HG03108 (cell line): ENCODE measurements at regions not wholly inside any gene's neighbourhood (a gene's known extent, or its start where the extent isn't known, plus 50 kb on each side); places are given as distances from the start of the nearest gene placed in this dataset.

ENCODE experiments used
- ATAC-seq: cut with Tn5 transposase; IDR thresholded peaks from one replicate; pipeline ENCODE4 v1.9.1; 2021; ENCODE audit warnings: moderate library complexity; ENCODE audit not compliant: unreplicated experiment

DNA sequence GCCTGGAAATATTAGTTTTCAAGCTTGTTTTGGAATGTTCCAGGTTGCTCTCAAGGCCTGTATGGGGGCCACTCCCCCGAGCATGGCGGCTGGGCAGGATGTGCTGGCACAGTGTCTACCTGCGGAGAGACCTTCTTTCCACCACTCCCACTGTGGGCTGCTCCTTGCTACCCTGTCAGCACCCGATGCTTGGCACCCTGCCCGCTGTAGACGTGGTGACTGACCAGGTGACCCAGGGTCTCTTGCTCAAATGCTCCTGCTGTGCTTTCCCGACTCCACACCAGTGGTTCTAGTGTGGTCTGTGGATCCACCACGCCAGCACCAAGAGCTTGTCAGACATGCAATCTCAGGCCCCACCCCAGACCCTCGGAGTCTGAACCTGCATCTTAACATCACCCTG is 213.3 kb downstream of the SH3BP4 start:
- no peak for ATAC-seq

DNA sequence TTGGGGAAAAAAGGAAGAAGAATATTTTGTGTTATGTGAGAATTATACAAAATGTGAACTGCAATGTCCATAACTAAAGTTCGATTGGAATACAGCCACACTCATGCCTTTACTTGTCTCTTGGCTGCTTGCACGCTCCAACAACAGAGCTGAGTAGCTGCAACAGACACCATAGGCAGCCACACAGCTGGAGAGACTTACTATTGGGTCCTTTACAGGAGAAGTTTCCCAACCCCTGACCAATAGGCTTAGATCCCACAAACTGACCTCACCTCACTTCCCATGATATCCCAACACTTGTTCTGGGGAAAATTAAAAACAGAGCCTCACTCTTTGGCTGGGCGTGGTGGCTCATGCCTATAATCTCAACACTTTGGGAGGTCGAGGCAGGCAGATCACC is 213.8 kb downstream of the SH3BP4 start:
- no peak for ATAC-seq

DNA sequence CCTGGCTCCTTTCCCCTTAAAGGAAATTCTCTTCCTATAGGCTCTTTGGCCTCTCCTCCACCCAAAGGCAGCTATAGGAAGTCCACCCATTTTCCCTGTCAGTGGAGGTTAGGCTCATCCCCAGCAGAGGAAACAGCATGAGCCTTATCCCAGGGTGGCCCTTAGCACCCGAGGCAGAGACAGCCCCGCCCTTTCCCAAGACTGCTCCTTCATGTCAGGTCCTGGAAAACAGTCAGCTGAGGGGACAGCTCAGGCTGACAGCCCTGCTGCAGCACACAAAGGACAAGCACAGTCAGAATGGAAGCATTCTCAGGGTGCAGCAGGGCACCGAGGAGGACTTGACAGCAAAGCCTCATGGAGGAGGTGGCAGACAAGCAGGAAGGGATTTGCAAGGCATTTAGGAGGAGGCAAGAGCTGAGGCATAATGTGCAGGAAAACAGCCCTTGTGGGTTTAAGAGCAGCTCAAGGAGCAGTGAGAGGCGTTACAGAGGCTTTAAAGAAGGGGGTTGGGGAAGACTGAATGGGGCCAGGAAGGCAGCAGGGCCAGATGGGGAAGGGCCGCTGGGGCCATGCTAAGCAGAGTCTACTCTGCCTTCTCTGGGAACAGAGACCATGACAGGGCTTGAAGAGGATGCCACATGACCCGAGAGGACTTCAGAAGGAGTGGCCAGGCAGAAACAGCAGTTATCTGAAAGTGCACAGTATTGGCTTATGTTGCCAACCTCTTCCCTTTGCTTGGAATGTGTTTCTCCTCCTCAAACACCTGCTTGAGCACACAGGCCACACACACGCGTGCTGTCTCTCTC is 216.6 kb downstream of the SH3BP4 start:
- no peak for ATAC-seq

DNA sequence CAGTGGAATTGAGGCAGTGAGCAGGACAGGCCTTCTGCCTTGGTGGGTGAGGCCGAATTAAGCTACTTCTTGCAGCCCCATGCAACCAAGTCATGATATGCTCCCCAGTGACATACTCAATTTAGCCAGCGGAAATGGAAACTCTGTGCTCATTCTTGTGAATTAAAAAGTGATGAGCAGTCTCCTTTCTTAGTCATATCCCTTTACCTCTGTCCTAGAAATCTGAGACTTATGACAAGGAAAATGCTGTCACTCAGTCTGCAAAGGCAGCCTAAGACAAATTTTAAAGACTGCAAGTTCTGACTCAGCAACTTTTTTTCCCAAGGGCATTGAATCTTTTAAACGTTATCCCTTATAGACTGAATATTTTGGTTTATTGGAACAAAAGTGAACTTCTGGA is 218.2 kb downstream of the SH3BP4 start:
- no peak for ATAC-seq

DNA sequence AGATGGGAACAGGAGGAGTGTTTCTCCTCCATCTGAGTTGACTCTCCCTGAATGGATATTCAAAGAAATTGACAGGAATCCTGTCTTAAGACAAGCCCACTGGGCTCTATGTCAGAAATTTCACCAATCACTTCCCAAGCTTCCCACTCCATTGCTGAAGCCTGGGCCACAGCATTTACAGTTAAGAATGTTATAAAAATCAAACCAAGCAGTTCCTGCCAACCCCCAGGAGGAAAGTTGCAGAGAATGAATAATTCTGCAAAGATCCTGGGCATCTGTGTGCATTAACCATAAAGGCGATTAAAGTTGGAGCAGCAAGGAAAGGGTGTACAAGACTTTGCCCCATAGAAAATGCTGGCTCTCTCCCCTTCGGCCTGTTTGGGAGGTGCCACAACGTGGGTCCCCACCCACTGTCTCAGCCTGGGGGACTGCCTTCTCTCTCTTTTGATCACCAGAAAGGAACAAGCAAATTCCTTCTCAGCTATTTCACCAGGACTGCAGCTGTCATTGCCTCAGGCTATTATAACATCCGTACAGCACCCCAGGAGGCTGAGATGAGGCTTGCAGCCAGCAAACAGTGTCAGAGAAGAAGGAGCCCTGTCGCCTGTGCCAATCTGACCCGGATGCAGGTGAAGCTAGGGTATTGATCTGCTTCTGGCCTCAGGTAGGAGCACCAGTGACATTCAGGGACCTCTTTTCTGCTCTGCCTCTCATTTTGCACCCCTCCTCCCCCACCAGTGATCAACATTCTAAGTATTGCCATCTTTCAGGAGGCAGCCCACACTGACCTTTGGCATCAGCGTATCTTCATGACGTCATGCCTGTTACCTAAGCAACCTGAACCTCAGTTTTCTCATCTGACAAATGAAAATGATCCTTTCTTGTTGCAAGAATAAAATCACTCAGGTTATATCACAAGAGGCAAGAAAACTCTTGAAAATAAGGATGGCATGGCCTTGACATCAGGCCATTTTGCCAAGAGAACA is 219.0 kb downstream of the SH3BP4 start:
- ATAC-seq = no peak

DNA sequence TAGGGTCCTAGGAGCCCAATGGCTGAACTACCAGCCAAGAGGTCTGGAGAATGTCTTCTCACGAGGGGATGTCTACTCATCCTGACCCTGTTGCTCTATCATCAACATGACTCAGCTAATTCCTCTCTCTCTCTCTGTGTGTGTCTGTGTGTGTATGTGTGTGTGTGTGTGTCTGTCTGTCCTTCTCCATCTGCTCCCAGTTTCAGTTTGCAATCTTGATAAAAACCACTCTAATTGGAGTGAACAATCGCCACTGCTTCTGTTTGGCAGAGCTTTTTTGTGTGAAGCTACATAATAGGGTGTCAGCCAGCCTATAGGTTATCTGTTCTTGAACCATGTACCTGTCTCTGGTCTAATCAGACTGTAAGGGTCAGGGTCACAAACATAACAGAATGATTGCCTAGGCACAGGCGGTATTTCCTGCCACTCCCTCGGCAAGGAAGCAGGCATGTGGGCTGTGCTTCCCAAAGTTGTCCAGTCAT is 219.8 kb downstream of the SH3BP4 start:
- no peak for ATAC-seq

DNA sequence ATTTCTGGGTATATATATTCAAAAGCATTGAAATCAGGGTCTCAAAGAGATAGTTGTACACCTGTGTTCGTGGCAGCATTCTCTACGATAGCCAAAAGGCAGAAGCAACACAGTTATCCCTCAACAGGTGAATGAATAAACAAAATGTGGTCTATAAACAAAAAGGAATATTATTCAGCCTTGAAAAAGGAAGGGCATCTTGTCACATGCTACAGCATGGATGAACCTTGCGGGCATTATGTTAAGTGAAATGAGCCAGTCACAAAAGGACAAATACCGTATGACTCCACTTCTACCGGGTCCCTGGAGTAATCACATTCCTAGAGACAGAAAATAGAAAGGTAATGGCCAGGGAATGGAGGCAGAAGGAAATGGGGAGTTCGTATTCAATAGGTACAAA is 228.8 kb downstream of the SH3BP4 start:
- no peak for ATAC-seq

DNA sequence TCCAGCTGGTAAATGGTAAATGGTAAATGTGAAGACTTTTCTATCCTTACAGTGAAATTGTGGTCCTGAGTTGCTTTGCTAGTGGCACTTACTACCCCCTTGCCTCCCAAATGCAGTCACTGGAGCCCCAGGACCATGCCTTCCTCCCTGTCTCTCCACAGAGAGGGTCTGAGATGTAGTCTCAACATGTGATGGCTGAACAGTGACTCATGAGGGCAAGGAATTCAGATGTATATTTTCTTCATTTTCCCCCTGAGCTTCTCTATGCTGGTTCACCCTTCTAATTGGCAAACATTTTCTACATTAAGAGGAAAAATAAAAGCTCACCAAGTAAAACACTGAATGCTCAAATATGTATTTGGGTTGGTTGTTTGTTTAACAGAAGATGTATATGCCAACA is 232.0 kb downstream of the SH3BP4 start:
- no peak for ATAC-seq

DNA sequence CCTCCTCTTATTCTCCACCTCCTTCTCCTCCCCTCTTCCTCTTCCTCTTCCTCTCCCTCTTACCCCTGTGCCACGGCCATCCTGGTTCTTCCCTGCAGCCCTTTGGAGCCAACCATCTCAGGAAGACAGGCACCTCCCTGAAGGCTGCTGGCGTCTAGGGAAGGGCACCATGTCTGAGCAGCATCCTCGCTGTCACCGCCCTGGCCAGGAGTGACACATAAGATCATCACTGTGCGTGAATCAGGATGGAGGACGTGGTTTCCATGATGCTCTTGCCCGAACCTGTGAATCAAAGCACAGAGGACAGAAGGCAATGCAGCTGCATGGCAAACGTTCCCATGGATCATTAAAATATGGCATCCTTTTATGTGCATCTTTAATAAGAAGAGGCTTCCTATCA is 236.0 kb downstream of the SH3BP4 start:
- no peak for ATAC-seq

DNA sequence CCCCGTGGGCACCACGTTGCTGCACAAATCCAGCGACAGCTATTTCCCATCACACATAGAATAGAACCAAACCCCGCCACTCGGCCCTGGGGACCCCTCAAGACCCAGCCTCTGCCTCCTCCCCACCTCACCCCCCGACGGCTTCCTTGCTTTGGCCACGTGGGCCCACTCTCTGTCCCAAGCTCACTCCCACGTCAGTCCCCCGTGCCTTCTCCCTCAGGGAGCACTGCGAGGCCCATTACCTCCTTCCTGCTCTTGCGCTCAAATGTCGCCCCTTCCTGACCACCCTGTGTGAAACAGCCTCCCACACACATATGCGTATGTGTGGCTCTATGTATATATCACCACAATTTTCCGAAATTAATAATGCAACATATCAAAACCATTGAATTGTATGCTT is 239.7 kb downstream of the SH3BP4 start:
- no peak for ATAC-seq

DNA sequence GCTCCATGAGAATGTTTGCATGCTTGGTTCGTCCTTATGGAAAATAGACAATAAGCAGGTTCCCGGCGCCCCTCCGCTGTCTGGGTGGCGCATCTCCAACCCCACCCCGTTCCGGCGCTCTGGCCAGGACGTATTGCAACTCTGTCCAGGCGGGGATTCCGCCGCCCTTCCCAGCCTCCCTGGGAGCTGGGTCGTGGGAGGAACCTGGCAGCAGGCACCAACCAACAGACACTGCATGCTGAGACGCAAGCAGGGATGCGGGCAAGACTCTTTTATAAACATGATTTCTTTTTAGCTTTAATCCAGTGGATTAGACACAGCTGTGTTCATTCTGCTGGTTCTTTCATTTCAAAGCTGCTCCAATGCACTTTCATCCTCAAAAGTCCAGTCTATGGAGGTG is 240.2 kb downstream of the SH3BP4 start:
- no peak for ATAC-seq

DNA sequence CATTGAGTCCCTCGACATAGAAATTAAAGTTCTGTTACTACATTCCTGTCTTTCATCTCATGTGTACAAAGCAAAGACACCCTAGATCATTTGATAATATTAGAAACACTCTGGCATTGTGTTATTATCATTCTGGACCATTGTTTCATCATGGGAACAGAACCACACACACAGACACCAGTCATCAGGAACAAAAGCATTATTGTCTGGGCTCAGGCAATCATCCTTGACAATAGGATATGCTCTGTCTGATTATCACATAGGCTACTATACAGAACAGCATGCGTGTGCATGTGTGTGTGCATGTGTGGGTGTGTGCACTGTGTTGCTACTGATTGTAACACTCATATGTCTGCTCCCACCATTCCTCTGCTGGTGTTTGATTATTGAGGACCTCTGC is 242.5 kb downstream of the SH3BP4 start:
- ATAC-seq = no peak

DNA sequence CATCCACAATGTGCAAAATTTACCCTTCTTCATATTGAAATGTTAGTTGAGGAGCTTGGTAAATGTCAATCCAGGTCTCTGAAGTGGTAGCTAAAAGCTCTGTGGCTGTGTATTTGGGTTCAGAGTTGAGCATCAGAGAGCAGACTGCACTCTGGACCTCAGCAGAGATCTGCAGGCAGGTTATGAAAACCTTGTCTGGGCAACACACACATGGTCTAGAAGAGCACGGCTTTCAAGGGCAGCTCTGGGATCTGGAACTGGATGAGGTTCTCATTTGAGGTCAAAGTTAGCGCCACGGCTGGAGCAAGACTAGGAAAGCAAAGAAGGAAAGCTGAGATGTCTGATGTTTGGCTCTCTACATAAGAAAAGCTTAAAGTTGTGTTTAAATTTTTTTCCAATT is 243.0 kb downstream of the SH3BP4 start:
- no peak for ATAC-seq

DNA sequence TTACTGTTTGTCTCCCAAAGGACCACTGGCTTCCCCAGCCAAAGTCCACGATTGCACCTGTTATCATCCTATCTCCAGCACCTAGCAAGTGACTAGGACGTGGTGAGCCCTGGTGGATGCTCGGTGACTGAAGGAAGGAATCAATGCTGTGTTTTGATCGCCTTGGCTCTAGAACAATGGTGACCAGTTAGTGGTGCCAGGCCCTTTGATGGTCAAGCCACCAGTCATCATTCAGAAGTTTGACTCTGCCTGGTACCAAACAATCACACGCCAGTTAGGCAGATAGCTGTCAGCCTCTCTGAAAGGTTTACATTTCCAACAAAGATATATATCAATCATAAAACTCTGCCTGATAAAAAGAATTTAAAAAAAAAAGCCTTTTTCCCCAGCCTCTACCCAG is 244.1 kb downstream of the SH3BP4 start:
- no peak for ATAC-seq

DNA sequence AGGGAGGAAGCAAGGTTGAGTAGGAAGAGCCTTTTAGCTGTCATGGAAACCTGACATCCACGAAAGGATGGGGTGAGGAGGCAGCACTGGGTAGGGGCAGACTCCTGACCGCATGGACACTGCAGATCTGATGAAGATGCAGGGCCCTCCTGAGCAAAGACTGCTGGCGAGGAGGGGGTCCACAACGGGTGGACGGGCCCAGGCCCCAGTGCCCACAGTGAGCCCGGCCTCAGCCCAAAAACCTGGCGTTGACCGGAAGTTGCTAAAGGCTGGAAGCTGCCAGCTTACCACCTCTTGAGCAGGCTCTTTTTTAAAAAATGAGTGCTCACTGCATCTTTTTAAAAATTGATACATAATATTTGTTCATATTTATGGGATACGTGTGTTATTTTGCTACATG is 247.3 kb downstream of the SH3BP4 start:
- ATAC-seq = no peak

DNA sequence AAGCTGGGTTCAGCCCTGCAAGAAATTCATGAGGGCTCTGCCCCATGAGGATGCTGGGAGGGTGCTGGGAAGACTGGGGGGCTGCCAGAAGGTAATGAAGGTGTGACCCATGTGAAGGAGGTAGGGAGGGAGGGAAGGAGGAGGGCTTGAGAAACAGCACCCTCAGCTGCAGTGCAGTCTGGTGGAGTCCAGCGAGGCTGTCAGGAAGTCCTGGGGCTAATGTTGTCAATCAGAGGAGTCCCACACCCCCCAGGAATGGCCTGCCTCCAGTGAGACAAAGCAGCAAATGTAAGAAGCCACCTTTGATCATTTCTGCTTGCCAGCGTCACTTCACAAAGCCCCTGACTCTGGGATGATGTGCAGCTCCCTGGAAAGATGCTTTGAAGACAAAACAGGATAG is 248.4 kb downstream of the SH3BP4 start:
- no peak for ATAC-seq

DNA sequence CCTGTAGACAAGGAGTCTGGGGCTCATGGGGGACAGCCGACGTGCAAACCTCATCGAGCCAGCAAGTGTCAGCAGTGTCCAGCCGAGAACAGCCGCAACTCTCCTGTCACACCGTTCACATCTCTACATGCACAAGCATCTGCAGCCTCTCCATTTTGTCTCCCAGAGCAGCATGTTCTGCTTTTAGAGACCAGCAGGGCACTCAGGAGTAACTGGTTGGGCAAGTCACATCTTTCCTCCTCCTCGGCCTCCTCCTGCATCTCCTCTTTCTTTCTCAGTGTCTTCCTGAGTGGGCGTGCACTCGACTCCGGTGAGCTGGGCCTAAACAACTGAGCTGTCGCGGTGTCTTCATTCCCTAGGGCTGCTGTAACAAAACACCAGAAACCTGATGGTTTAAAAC is 249.9 kb downstream of the SH3BP4 start:
- no peak for ATAC-seq

DNA sequence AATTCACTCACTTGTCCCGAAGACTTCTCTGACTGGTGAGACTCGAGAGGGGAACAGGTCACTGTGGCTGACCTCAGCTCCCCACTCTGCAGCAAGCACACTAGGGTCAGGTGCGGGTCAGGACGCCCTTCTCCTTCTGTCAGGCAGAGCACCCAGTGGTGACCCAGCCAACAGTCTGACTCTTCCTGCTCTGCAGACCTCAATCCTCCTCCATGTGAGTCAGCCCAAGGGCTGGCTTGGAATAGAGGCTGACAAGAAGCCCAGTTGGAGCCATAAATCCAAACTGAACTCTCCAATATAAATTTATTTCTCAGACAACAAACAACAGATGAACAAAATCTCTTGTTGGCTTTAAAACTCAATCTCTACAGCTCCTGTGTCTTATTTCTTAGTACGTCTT is 253.1 kb downstream of the SH3BP4 start:
- no peak for ATAC-seq

DNA sequence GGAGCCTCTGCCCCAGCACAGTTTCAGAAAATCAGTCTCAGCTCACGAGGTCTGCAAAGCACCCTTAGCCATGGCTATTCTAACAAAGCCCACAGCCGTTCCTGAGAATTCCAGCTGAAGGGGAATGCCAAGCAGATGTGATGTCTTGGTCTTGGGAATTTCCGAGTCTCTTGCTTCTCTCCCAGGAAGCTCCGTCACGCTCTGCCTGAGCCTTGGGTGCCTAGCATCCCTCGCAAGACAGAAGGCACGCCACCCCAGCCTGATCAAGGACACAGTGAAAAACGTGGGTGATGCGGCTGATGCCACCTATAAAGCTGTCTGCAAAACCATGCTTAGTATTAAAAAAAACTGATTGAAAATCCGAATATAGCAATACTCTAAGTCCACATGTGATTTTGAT is 254.6 kb downstream of the SH3BP4 start:
- no peak for ATAC-seq

DNA sequence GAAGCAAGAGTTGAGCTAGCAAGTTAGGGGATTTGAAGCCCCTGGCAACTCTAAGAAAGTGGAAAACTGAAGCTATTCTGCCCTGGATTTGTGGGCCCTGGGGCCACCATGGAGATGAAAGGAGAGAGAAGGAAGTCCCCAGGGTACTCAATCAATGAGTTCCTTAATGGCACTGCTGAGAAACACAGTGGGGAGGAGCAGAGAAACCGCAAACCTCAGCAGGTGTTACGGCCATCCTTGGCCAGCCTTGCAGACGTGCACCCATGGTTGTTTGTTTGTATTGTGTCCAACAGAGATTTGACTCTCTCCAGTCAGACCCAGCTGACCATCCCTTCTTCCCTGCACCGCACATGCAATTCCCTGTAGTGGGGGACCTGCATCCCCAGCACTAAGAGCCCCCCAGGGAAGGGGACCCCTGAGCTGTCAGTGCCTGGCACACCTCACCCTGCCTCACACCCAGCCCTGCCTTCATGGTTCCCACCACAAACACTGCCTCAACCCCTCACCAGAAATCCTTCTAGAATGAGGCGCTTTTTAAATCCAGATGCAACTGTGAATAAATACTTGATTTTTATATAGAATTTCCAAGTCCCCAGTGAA is 255.3 kb downstream of the SH3BP4 start:
- no peak for ATAC-seq

DNA sequence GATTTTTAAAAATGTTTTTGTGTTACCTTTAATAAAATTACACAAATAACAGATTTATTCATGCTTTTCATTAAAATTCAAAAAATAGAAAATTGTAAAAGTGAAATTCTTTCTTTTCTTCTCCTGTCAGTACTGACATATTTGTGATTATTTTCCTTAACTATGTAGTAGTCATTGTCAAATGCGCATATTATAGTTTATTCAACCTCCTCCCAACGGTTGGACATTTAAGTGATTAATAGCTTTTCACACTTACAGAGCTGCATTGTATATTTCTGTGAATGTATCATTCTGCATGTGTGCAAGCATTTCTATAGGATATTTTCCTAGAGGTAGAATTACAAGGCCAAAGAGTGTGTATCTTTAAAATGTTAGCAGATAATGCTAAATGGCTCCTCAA is 259.2 kb downstream of the SH3BP4 start:
- no peak for ATAC-seq
